Chondrocyte (in vitro differentiated cells): ENCODE measurements at regions not wholly inside any gene's neighbourhood (a gene's known extent, or its start where the extent isn't known, plus 50 kb on each side); places are given as distances from the start of the nearest gene placed in this dataset.

Experiments
- DNase-seq: peaks from one replicate; pipeline ENCODE4 v3.0.0; 2021; ENCODE audit warnings: mixed read lengths, low spot score
- H3K27ac Mint-ChIP-seq: one replicate; pipeline ENCODE4 v1.8.0; 2021; ENCODE audit warnings: mild to moderate bottlenecking, moderate library complexity, mixed read lengths; ENCODE audit not compliant: unreplicated experiment
- H3K27me3 Mint-ChIP-seq: 2 replicates; pipeline ENCODE4 v1.8.0; 2021; ENCODE audit warnings: low read depth, mixed read lengths
- H3K36me3 Mint-ChIP-seq: 2 replicates; pipeline ENCODE4 v1.8.0; 2021; ENCODE audit warnings: low read depth, mixed read lengths
- H3K4me1 Mint-ChIP-seq: 2 replicates; pipeline ENCODE4 v1.8.0; 2021; ENCODE audit warnings: low read depth, mild to moderate bottlenecking, mixed read lengths
- H3K4me3 Mint-ChIP-seq: one replicate; pipeline ENCODE4 v1.8.0; 2021; ENCODE audit warnings: mild to moderate bottlenecking, moderate library complexity, mixed read lengths; ENCODE audit not compliant: unreplicated experiment
- H3K9me3 Mint-ChIP-seq: 2 replicates; pipeline ENCODE4 v1.8.0; 2021; ENCODE audit warnings: low read depth, mixed read lengths
- CTCF ChIP-seq: fragments of 200-600 bp; sonication (generic); IDR thresholded peaks from 2 replicates; pipeline ENCODE4 v1.5.0; 2021; ENCODE audit warnings: antibody characterized with exemption, mild to moderate bottlenecking, moderate library complexity

- H3K27me3 Mint-ChIP-seq, result peaks cover 6% of the 10 kb centered on the region
- TF ChIP-seq CTCF, result no peak
- no peak overlapping the region for H3K27ac Mint-ChIP-seq
- peaks cover 2% of the 10 kb centered on the region for H3K9me3 Mint-ChIP-seq
- no peak overlapping the region for H3K4me3 Mint-ChIP-seq
- no peaks in the 10 kb centered on the region for H3K4me1 Mint-ChIP-seq
- DNase-seq, result no peak
- H3K36me3 Mint-ChIP-seq, result no peaks in the 10 kb centered on the region
Measured at GRCh38 chr7:21142081-21142480, 285.8 kb upstream of the SP4 start.

GRCh38 chr7:21146642-21147423 is 281.1 kb upstream of the SP4 start:
- H3K36me3 Mint-ChIP-seq, result no peaks in the 10 kb centered on the region
- TF ChIP-seq CTCF, result no peak

GRCh38 chr7:21149809-21150208 is 278.1 kb upstream of the SP4 start:
- H3K4me1 Mint-ChIP-seq, result no peaks in the 10 kb centered on the region
- TF ChIP-seq CTCF, result no peak
- H3K27me3 Mint-ChIP-seq, result peaks cover 20% of the 10 kb centered on the region
- no peak overlapping the region for H3K27ac Mint-ChIP-seq
- no peaks in the 10 kb centered on the region for H3K9me3 Mint-ChIP-seq
- H3K4me3 Mint-ChIP-seq, result no peak overlapping the region
- H3K36me3 Mint-ChIP-seq, result no peaks in the 10 kb centered on the region
- DNase-seq, result no peak

More at GRCh38 chr7:21146642-21147423, 281.1 kb upstream of the SP4 start:
- H3K9me3 Mint-ChIP-seq, result no peaks in the 10 kb centered on the region
- DNase-seq, result no peak
- H3K4me1 Mint-ChIP-seq, result no peaks in the 10 kb centered on the region
- peaks cover 6% of the 10 kb centered on the region for H3K27me3 Mint-ChIP-seq
- no peak overlapping the region for H3K27ac Mint-ChIP-seq
- H3K4me3 Mint-ChIP-seq, result no peak overlapping the region

GRCh38 chr7:21154614-21155013 is 273.3 kb upstream of the SP4 start:
- H3K4me1 Mint-ChIP-seq, result no peaks in the 10 kb centered on the region
- H3K27me3 Mint-ChIP-seq, result peaks cover 15% of the 10 kb centered on the region
- H3K9me3 Mint-ChIP-seq, result no peaks in the 10 kb centered on the region
- DNase-seq, result no peak
- no peak overlapping the region for H3K4me3 Mint-ChIP-seq
- no peak overlapping the region for H3K27ac Mint-ChIP-seq
- H3K36me3 Mint-ChIP-seq, result no peaks in the 10 kb centered on the region
- no peak for TF ChIP-seq CTCF

GRCh38 chr7:21159506-21159905 is 268.4 kb upstream of the SP4 start:
- H3K4me3 Mint-ChIP-seq, result no peak overlapping the region
- peaks cover 3% of the 10 kb centered on the region for H3K27me3 Mint-ChIP-seq
- no peak for DNase-seq
- no peaks in the 10 kb centered on the region for H3K9me3 Mint-ChIP-seq
- H3K4me1 Mint-ChIP-seq, result no peaks in the 10 kb centered on the region
- no peaks in the 10 kb centered on the region for H3K36me3 Mint-ChIP-seq
- H3K27ac Mint-ChIP-seq, result no peak overlapping the region
- no peak for TF ChIP-seq CTCF
